Hepatocyte (in vitro differentiated cells): ENCODE measurements at regions not wholly inside any gene's neighbourhood (a gene's known extent, or its start where the extent isn't known, plus 50 kb on each side); places are given as distances from the start of the nearest gene placed in this dataset.

ENCODE experiments used
- DNase-seq: peaks from one replicate; pipeline ENCODE4 v3.0.0-alpha.2; 2016; ENCODE audit warnings: low spot score
- H2AFZ ChIP-seq: fragments of 200-600 bp; sonication (generic); 2 replicates; pipeline ENCODE4 v1.6.0; 2016; ENCODE audit warnings: antibody characterized with exemption, mild to moderate bottlenecking
- H3K27ac ChIP-seq: fragments of 200-600 bp; sonication (generic); 2 replicates; pipeline ENCODE4 v1.5.1; 2016; ENCODE audit warnings: mild to moderate bottlenecking
- H3K27me3 ChIP-seq: fragments of 200-600 bp; sonication (generic); 2 replicates; pipeline ENCODE4 v1.6.1; 2016
- H3K36me3 ChIP-seq: fragments of 200-600 bp; sonication (generic); replicated peaks from 2 replicates; pipeline ENCODE4 v1.5.1; 2016; ENCODE audit warnings: low read depth; ENCODE audit not compliant: insufficient read depth
- H3K4me1 ChIP-seq: fragments of 200-600 bp; sonication (generic); 2 replicates; pipeline ENCODE4 v1.5.1; 2016; ENCODE audit warnings: mild to moderate bottlenecking, moderate library complexity; ENCODE audit not compliant: insufficient read depth
- H3K4me2 ChIP-seq: fragments of 200-600 bp; sonication (generic); 2 replicates; pipeline ENCODE4 v1.6.0; 2016
- H3K4me3 ChIP-seq: fragments of 200-600 bp; sonication (generic); 2 replicates; pipeline ENCODE4 v1.5.1; 2016; ENCODE audit warnings: mild to moderate bottlenecking
- H3K79me2 ChIP-seq: fragments of 200-600 bp; sonication (generic); 2 replicates; pipeline ENCODE4 v1.6.0; 2017; ENCODE audit warnings: mild to moderate bottlenecking
- H3K9me2 ChIP-seq: fragments of 200-600 bp; sonication (generic); replicated peaks from 2 replicates; pipeline ENCODE4 v1.6.0; 2017; ENCODE audit warnings: mild to moderate bottlenecking; ENCODE audit not compliant: insufficient read depth
- H3K9me3 ChIP-seq: fragments of 200-600 bp; sonication (generic); 2 replicates; pipeline ENCODE4 v1.5.1; 2016; ENCODE audit warnings: low read depth, mild to moderate bottlenecking
- H4K20me1 ChIP-seq: fragments of 200-600 bp; sonication (generic); 2 replicates; pipeline ENCODE4 v1.6.0; 2016; ENCODE audit warnings: mild to moderate bottlenecking; ENCODE audit not compliant: insufficient read depth, poor library complexity, severe bottlenecking
- CTCF ChIP-seq: fragments of 200-600 bp; sonication (generic); IDR thresholded peaks from 2 replicates; pipeline ENCODE4 v1.5.1; 2016; ENCODE audit warnings: antibody characterized with exemption, mild to moderate bottlenecking; ENCODE audit not compliant: poor library complexity
- EZH2 ChIP-seq: fragments of 200-600 bp; sonication (generic); IDR thresholded peaks from 2 replicates; pipeline ENCODE4 v1.6.1; 2016; ENCODE audit warnings: antibody characterized with exemption, mild to moderate bottlenecking, borderline replicate concordance
- EZH2phosphoT487 ChIP-seq: fragments of 200-600 bp; sonication (generic); IDR thresholded peaks from one replicate; pipeline ENCODE4 v1.6.1; 2018; ENCODE audit warnings: antibody characterized with exemption, mild to moderate bottlenecking, low read depth, moderate library complexity; ENCODE audit not compliant: unreplicated experiment, severe bottlenecking
- WGBS: methylation state at CpG from one replicate; pipeline ENCODE4 v1.1.6; 2016; ENCODE audit warnings: low lambda C conversion rate; ENCODE audit errors: missing lambda C conversion rate; 5-methylcytosine and 5-hydroxymethylcytosine counted together

DNA sequence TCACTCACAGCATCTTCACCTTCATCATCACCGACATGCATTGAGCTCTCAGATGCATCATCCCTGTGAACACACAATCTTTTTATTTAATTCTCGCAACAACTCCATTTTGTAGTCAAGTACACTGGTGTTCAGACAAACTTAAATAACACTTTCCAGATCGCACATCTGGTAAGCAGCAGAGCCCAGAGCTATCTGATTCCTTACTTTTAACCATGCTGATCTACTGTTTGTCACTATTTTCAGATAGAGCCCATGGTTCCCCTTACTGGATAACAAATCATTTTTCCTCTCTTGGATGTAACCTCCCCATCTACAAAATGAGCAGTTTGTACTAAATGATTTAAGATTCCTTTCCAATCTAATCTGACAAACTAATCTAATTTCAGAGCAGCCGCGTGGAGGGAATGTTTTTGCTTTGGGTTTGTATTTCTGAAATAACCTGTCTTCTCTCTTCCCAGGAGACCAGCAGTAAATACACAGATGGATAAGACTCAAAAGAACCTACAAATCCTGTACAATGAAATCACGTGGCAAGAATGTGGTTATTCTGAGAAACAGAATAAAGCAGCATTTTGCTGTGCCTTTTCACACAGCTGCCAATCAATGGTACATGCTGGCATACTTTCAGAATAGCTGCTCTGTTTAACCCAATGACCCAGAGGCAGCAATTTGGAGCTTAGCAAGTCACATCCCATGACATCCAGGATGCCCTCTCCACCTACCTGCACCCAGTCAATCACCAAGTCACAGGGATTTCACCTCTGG is 72.9 kb upstream of the CCL2 start:
- H3K9me3 ChIP-seq: no peaks in the 10 kb centered on the region
- TF ChIP-seq EZH2 (no peak), CTCF (no peak), EZH2phosphoT487 (no peak)
- WGBS: 78% methylated on average over 6 of the region's 6 CpGs
- no peak overlapping the region for H3K27ac ChIP-seq
- no peaks in the 10 kb centered on the region for H3K36me3 ChIP-seq
- no peak overlapping the region for H3K4me2 ChIP-seq
- H3K79me2 ChIP-seq: no peaks in the 10 kb centered on the region
- no peaks in the 10 kb centered on the region for H4K20me1 ChIP-seq
- DNase-seq: no peak
- no peak overlapping the region for H3K4me3 ChIP-seq
- no peaks in the 10 kb centered on the region for H3K4me1 ChIP-seq
- H3K27me3 ChIP-seq: peaks cover 21% of the 10 kb centered on the region
- no peaks in the 10 kb centered on the region for H3K9me2 ChIP-seq
- H2AFZ ChIP-seq: no peak overlapping the region

DNA sequence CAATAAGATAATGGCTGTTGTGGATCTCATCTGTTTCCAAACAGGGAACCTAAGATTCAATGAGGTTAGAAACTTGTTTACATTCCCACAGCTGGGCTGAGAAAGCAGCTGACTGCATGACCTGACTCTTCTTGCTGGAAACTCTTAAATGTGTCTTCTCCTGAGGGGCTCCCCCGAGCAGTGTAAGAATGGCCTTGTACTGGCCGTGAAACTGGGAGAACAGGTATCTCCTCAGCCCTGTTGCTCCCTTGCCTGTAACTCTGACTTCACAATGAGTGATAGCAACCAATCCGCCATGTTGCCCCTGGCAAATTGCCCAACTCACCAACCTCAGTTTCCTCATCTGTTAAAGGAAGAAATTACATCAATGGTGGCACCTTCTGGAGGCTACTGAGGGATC is 59.1 kb upstream of the CCL2 start:
- no peaks in the 10 kb centered on the region for H3K36me3 ChIP-seq
- no peak overlapping the region for H3K4me3 ChIP-seq
- H2AFZ ChIP-seq: no peak overlapping the region
- 75% methylated on average over 3 of the region's 3 CpGs for WGBS
- no peaks in the 10 kb centered on the region for H3K9me3 ChIP-seq
- no peaks in the 10 kb centered on the region for H4K20me1 ChIP-seq
- no peaks in the 10 kb centered on the region for H3K9me2 ChIP-seq
- no peaks in the 10 kb centered on the region for H3K4me1 ChIP-seq
- DNase-seq: no peak
- no peak overlapping the region for H3K27ac ChIP-seq
- peaks cover 21% of the 10 kb centered on the region for H3K27me3 ChIP-seq
- H3K4me2 ChIP-seq: no peak overlapping the region
- TF ChIP-seq CTCF (no peak), EZH2 (no peak), EZH2phosphoT487 (no peak)
- no peaks in the 10 kb centered on the region for H3K79me2 ChIP-seq

DNA sequence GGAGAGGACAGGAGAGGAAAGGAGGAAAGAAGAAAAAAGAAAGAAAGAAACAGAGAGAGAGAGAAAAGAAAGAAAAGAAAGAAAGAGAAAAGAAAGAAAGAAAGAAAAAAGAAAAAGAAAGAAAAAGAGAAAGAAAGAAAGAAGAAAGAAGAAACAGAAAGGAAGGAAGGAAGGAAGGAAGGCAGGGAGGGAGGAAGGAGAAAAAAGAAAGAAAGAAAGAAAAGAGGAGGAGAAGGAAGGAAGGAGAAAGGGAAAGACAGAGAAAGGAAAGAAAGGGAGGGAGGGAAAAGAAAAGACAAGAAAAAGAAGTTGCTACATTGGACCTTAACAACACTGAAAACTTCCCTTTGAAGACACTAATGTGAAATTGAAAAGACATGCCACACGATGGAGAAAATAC is 56.6 kb upstream of the CCL2 start:
- DNase-seq: no peak
- Histone ChIP-seq H3K27me3 (peaks cover 21% of the 10 kb centered on the region), H3K4me2 (no peak overlapping the region), H3K79me2 (no peaks in the 10 kb centered on the region), H3K9me3 (no peaks in the 10 kb centered on the region), H3K9me2 (no peaks in the 10 kb centered on the region), H3K4me3 (no peak overlapping the region), H4K20me1 (no peaks in the 10 kb centered on the region), H2AFZ (no peak overlapping the region), H3K4me1 (no peaks in the 10 kb centered on the region), H3K36me3 (no peaks in the 10 kb centered on the region), H3K27ac (no peak overlapping the region)
- no peak for TF ChIP-seq CTCF
- no peak for TF ChIP-seq EZH2phosphoT487
- no peak for TF ChIP-seq EZH2
- WGBS: 58% methylated on average over 1 of the region's 1 CpG

DNA sequence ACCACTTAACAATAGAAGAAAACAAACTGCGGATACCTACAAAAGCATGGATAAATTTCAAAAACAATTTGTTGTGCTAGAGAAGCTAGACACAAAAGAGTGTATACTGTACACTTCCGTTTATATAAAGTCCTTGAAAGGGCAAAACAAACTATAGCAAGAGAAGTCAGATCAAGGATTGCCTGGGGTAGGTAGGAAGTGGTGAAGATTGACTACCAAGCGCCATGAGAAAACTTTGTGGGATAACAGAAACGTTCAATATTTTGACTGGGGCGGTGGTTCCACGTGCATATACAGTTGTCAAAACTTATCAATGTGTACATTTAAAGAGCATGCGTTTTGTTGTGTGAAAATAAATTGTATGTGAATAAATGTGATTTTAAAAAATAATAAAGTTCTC is 55.6 kb upstream of the CCL2 start:
- peaks cover 21% of the 10 kb centered on the region for H3K27me3 ChIP-seq
- H2AFZ ChIP-seq: no peak overlapping the region
- no peak for DNase-seq
- no peaks in the 10 kb centered on the region for H4K20me1 ChIP-seq
- no peaks in the 10 kb centered on the region for H3K79me2 ChIP-seq
- no peak overlapping the region for H3K4me2 ChIP-seq
- H3K27ac ChIP-seq: no peak overlapping the region
- 41% methylated on average over 7 of the region's 7 CpGs for WGBS
- H3K4me1 ChIP-seq: no peaks in the 10 kb centered on the region
- H3K9me3 ChIP-seq: no peaks in the 10 kb centered on the region
- TF ChIP-seq CTCF (no peak), EZH2phosphoT487 (no peak), EZH2 (no peak)
- no peaks in the 10 kb centered on the region for H3K9me2 ChIP-seq
- no peak overlapping the region for H3K4me3 ChIP-seq
- H3K36me3 ChIP-seq: no peaks in the 10 kb centered on the region
